ENCODE measurements at regions not wholly inside any gene's neighbourhood (a gene's known extent, or its start where the extent isn't known, plus 50 kb on each side); places are given as distances from the start of the nearest gene placed in this dataset.

- BruUV-seq (replicated peaks) = no TSS peak
- intact Hi-C loops (cut with micrococcal nuclease) = loop anchor here (5.0 kb wide), 1 partner anchor 222 kb away; no protein-coding TSS in a partner anchor
These were observed 156.0 kb downstream of the CD47 start for GRCh38 chr3:107934808-107935207.

More at GRCh38 chr3:107934808-107935207, 156.0 kb downstream of the CD47 start:
- H3K4me3 ChIP-seq (replicated peaks in 1 of 3; ENCODE audit: insufficient read depth in 1 of 3, low read depth in 1 of 3, low read length in 3 of 3) = no peak overlapping the region
- no peaks in the 10 kb centered on the region for H3K79me2 ChIP-seq (ENCODE audit: control insufficient read depth, insufficient read depth, low read length)
- no peak overlapping the region for H3K9ac ChIP-seq (replicated peaks; ENCODE audit: extremely low read depth, insufficient read depth, low read length)
- FAIRE-seq = no peak
- TF ChIP-seq POLR2AphosphoS5 (IDR thresholded peaks at IDR 0.05; ENCODE audit: insufficient read depth, low read depth, low read length) = no peak
- no peak for TF ChIP-seq MYC (IDR thresholded peaks at IDR 0.05; ENCODE audit: low read depth, low read length)
- TF ChIP-seq EZH2 (IDR thresholded peaks at IDR 0.05; ENCODE audit: borderline replicate concordance, low read depth, low read length, severe bottlenecking) = no peak
- TF ChIP-seq POLR2A (IDR thresholded peaks at IDR 0.05; ENCODE audit: low read depth, low read length) = no peak
- TF ChIP-seq FOS (IDR thresholded peaks at IDR 0.05; ENCODE audit: borderline replicate concordance, insufficient read depth, low read length) = no peak
- no peak for TF ChIP-seq MAX (IDR thresholded peaks at IDR 0.05; ENCODE audit: insufficient read depth, insufficient read length)
- TF ChIP-seq JUN (IDR thresholded peaks at IDR 0.05; ENCODE audit: borderline replicate concordance, insufficient read depth, insufficient read length, low read depth) = no peak
- TF ChIP-seq CTCF (IDR thresholded peaks at IDR 0.05; ENCODE audit: extremely low read depth in 1 of 2, insufficient read depth in 1 of 2, low read depth in 1 of 2, low read length in 2 of 2) = no peak
- TF ChIP-seq GATA2 (IDR thresholded peaks at IDR 0.05; ENCODE audit: insufficient read depth, insufficient read length, low read depth, low read length) = no peak
- DNase-seq (ENCODE audit: low read depth, low spot score) = no peak
- POLR2A ChIA-PET = no interaction called here
- H4K20me1 ChIP-seq (replicated peaks; ENCODE audit: control insufficient read depth, extremely low read depth, insufficient read depth, low read length) = no peaks in the 10 kb centered on the region
- H3K27ac ChIP-seq (ENCODE audit: insufficient read depth, low read depth, low read length) = no peak overlapping the region
- no peaks in the 10 kb centered on the region for H3K9me3 ChIP-seq (replicated peaks; ENCODE audit: control insufficient read depth, insufficient read depth, low read length)
- no peaks in the 10 kb centered on the region for H3K4me1 ChIP-seq (ENCODE audit: control insufficient read depth, extremely low read depth, insufficient read depth, low read length)
- H2AFZ ChIP-seq (ENCODE audit: low read depth, low read length) = no peak overlapping the region
- no peaks in the 10 kb centered on the region for H3K36me3 ChIP-seq (ENCODE audit: control insufficient read depth in 2 of 2, extremely low read depth in 1 of 2, insufficient read depth in 2 of 2, low read length in 2 of 2)
- CTCF ChIA-PET = interaction anchor here (1.6 to 1.9 kb wide), 2 partner anchors 8 to 543 kb away, joined by 6 to 9 read pairs; no protein-coding TSS in a partner anchor
- H3K27me3 ChIP-seq (ENCODE audit: control insufficient read depth in 2 of 2, insufficient read depth in 2 of 2, low read length in 2 of 2) = no peaks in the 10 kb centered on the region
- dilution Hi-C loops (cut with MboI; ENCODE audit: extremely low pct_ligation_motif_present, low sequenced_read_pairs) = no loop called here
- H3K9me1 ChIP-seq (replicated peaks; ENCODE audit: control insufficient read depth, extremely low read depth, insufficient read depth, low read length) = no peaks in the 10 kb centered on the region
- H3K4me2 ChIP-seq (ENCODE audit: insufficient read depth, low read length) = no peak overlapping the region
